CD8-positive, alpha-beta memory T cell (primary cell): ENCODE measurements at regions not wholly inside any gene's neighbourhood (a gene's known extent, or its start where the extent isn't known, plus 50 kb on each side); places are given as distances from the start of the nearest gene placed in this dataset.

Experiments
- CTCF ChIA-PET: fragments of 350-600 bp; sonication (Branson Sonifier 250); formaldehyde crosslinking; loops from one replicate; lab custom pipeline; 2021; ENCODE audit warnings: antibody characterized with exemption; lab: Charles Lee
- POLR2A ChIA-PET: fragments of 350-600 bp; sonication (Branson Sonifier 250); formaldehyde crosslinking; loops from one replicate; lab custom pipeline; 2021; ENCODE audit warnings: antibody characterized with exemption; lab: Charles Lee
- DNase-seq, 5 donors: peaks; one replicate each; pipeline versions ENCODE4 v3.0.0 to v3.0.0-alpha.2; 2020 to 2022; ENCODE audit warnings: mixed read lengths in 1 of 5
- H3K27ac ChIP-seq: one replicate; pipeline ENCODE4 v1.7.0; 2013; ENCODE audit warnings: low read depth, mild to moderate bottlenecking, low read length, moderate library complexity
- H3K27me3 ChIP-seq: 2 replicates; pipeline ENCODE4 v1.7.0; 2013; ENCODE audit warnings: low read length, mild to moderate bottlenecking; ENCODE audit not compliant: insufficient read depth, poor library complexity, severe bottlenecking
- H3K36me3 ChIP-seq: 2 replicates; pipeline ENCODE4 v1.7.0; 2013; ENCODE audit warnings: mild to moderate bottlenecking, low read length, moderate library complexity; ENCODE audit not compliant: insufficient read depth
- H3K4me1 ChIP-seq: 2 replicates; pipeline ENCODE4 v1.7.0; 2013; ENCODE audit warnings: mild to moderate bottlenecking, low read length, moderate library complexity; ENCODE audit not compliant: insufficient read depth
- H3K4me3 ChIP-seq: 2 replicates; pipeline ENCODE4 v1.7.0; 2013; ENCODE audit warnings: mild to moderate bottlenecking, low read length
- H3K9me3 ChIP-seq: 2 replicates; pipeline ENCODE4 v1.7.0; 2013; ENCODE audit warnings: mild to moderate bottlenecking, low read length
- H3K27ac Mint-ChIP-seq, 8 donors: one replicate each; pipeline ENCODE4 v1.8.0; 2020 to 2021; ENCODE audit warnings: mixed read lengths in 8 of 8, mild to moderate bottlenecking in 6 of 8, inconsistent platforms in 3 of 8, moderate library complexity in 3 of 8
- H3K27me3 Mint-ChIP-seq, 2 donors: one replicate each; pipeline ENCODE4 v1.8.0; 2020 to 2021; ENCODE audit warnings: mixed read lengths in 2 of 2, mild to moderate bottlenecking in 1 of 2, moderate library complexity in 1 of 2
- H3K36me3 Mint-ChIP-seq, 3 donors: one replicate each; pipeline ENCODE4 v1.8.0; 2020 to 2021; ENCODE audit warnings: mixed read lengths in 3 of 3, inconsistent platforms in 1 of 3, mild to moderate bottlenecking in 1 of 3
- H3K4me1 Mint-ChIP-seq, 3 donors: one replicate each; pipeline ENCODE4 v1.8.0; 2020 to 2021; ENCODE audit warnings: mixed read lengths in 3 of 3, inconsistent platforms in 1 of 3, mild to moderate bottlenecking in 1 of 3
- H3K4me3 Mint-ChIP-seq, 7 donors: one replicate each; pipeline ENCODE4 v1.8.0; 2020 to 2021; ENCODE audit warnings: mixed read lengths in 7 of 7, mild to moderate bottlenecking in 6 of 7, moderate library complexity in 4 of 7, inconsistent platforms in 2 of 7
- H3K9me3 Mint-ChIP-seq, 5 donors: one replicate each; pipeline ENCODE4 v1.8.0; 2020 to 2022; ENCODE audit warnings: mixed read lengths in 5 of 5, mild to moderate bottlenecking in 3 of 5, moderate library complexity in 2 of 5, inconsistent platforms in 1 of 5

DNA sequence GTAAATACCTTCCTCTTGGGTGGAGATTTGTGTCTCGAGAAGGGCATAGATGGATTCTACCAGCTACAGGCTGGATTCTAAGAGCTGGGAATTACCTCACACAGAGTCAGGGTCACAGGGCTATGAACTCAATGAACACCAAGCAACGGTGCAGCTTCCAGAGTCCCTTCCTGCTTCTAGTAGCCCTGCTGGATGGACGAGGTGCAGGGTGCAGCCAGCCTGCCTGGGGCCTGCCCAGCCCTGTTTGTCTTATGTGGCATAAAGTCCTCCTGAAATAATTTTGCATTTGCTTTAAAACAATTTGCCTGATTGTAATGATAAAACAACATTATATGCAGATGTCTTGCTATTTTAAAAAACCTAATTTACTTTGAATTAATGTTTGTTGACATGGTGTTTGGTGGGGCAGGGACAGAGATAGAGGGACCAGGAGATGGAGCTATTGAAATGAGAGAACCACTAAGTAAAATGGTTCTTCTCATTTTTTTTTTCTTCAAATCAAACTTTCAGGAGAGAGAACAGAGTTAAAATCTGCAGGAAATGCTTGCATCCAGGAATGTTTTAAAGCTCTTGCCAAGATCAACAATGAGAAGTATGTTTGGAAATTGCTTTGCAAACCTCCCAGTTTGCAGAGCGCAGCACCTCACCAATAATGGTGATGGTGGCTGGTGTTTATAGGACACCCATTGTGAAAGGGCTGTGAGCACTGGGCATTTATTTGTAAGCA lies 305.4 kb upstream of the PODXL start:
- H3K36me3 ChIP-seq = no peaks in the 10 kb centered on the region
- H3K4me1 ChIP-seq = no peaks in the 10 kb centered on the region
- Mint-ChIP-seq H3K4me1 (no peaks in the 10 kb centered on the region), H3K36me3 (no peaks in the 10 kb centered on the region), H3K4me3 (no peak overlapping the region), H3K27ac (peak overlapping the region in 1 of 8 donors; percentile 2), H3K27me3 (peaks cover 4 to 6% of the 10 kb centered on the region in 2 donors), H3K9me3 (no peaks in the 10 kb centered on the region)
- ChIA-PET CTCF (no interaction called here), POLR2A (no interaction called here)
- H3K27me3 ChIP-seq = no peaks in the 10 kb centered on the region
- H3K27ac ChIP-seq = no peak overlapping the region
- no peaks in the 10 kb centered on the region for H3K9me3 ChIP-seq
- no peak for DNase-seq
- H3K4me3 ChIP-seq = no peak overlapping the region

GRCh38 chr7:131859147-131859821 lies 302.9 kb upstream of the PODXL start:
- H3K9me3 ChIP-seq = no peaks in the 10 kb centered on the region
- Mint-ChIP-seq H3K27me3 (peaks cover 3 to 4% of the 10 kb centered on the region in 2 donors), H3K4me3 (no peak overlapping the region), H3K27ac (no peak overlapping the region), H3K4me1 (no peaks in the 10 kb centered on the region), H3K36me3 (no peaks in the 10 kb centered on the region), H3K9me3 (no peaks in the 10 kb centered on the region)
- no peak overlapping the region for H3K27ac ChIP-seq
- ChIA-PET CTCF (interaction anchor here (1.2 to 2.1 kb wide), 4 partner anchors 9 to 29 kb away, joined by 3 to 8 read pairs (median 4); no protein-coding TSS in a partner anchor), POLR2A (no interaction called here)
- peak in 3 of 5 donors; percentile 3 to 6 (median 6) for DNase-seq
- no peaks in the 10 kb centered on the region for H3K36me3 ChIP-seq
- no peaks in the 10 kb centered on the region for H3K27me3 ChIP-seq
- no peak overlapping the region for H3K4me3 ChIP-seq
- no peaks in the 10 kb centered on the region for H3K4me1 ChIP-seq

GRCh38 chr7:131858611-131859010 lies 302.2 kb upstream of the PODXL start:
- Mint-ChIP-seq H3K9me3 (no peaks in the 10 kb centered on the region), H3K36me3 (no peaks in the 10 kb centered on the region), H3K4me3 (no peak overlapping the region), H3K4me1 (no peaks in the 10 kb centered on the region), H3K27me3 (no peaks in the 10 kb centered on the region), H3K27ac (no peak overlapping the region)
- no peak for DNase-seq
- no peaks in the 10 kb centered on the region for H3K9me3 ChIP-seq
- H3K4me3 ChIP-seq = no peak overlapping the region
- no peak overlapping the region for H3K27ac ChIP-seq
- H3K4me1 ChIP-seq = no peaks in the 10 kb centered on the region
- no peaks in the 10 kb centered on the region for H3K27me3 ChIP-seq
- H3K36me3 ChIP-seq = no peaks in the 10 kb centered on the region
- ChIA-PET POLR2A (no interaction called here), CTCF (interaction anchor here (1.2 to 2.1 kb wide), 4 partner anchors 10 to 28 kb away, joined by 3 to 8 read pairs (median 4); no protein-coding TSS in a partner anchor)

DNA sequence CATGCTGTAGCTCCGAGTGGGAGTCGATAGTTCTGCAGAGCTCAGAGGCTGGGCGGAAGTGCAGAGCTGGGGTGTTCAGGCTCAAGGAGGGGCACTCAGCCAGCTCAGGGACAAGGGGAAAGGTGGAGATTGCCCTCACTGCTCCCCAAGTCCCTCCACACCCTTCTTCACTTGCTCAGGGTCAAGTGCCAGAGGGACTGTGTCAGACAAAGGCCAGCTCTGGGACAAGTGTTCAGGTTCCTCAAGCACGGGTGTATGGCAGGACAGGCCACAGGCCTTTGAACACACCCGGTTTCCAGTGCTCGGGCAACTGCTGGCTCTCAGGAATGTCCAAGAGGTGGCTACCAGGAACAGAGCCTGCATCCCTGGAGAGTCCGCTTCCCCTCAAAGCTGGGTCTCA lies 293.0 kb upstream of the PODXL start:
- H3K27me3 Mint-ChIP-seq = peaks cover 5 to 26% of the 10 kb centered on the region in 2 donors
- ChIA-PET CTCF (no interaction called here), POLR2A (no interaction called here)
- no peak overlapping the region for H3K4me3 ChIP-seq
- no peaks in the 10 kb centered on the region for H3K4me1 ChIP-seq
- no peak overlapping the region for H3K4me3 Mint-ChIP-seq
- no peak for DNase-seq
- no peaks in the 10 kb centered on the region for H3K9me3 ChIP-seq
- H3K27ac Mint-ChIP-seq = no peak overlapping the region
- H3K4me1 Mint-ChIP-seq = no peaks in the 10 kb centered on the region
- no peaks in the 10 kb centered on the region for H3K27me3 ChIP-seq
- peaks cover 0 to 3% (median 0%) of the 10 kb centered on the region in 5 donors for H3K9me3 Mint-ChIP-seq
- no peak overlapping the region for H3K27ac ChIP-seq
- no peaks in the 10 kb centered on the region for H3K36me3 ChIP-seq
- no peaks in the 10 kb centered on the region for H3K36me3 Mint-ChIP-seq

- H3K36me3 ChIP-seq = no peaks in the 10 kb centered on the region
- no peak for DNase-seq
- peaks cover 7 to 29% of the 10 kb centered on the region in 2 donors for H3K27me3 Mint-ChIP-seq
- H3K27ac Mint-ChIP-seq = no peak overlapping the region
- H3K4me1 Mint-ChIP-seq = no peaks in the 10 kb centered on the region
- no peaks in the 10 kb centered on the region for H3K4me1 ChIP-seq
- ChIA-PET POLR2A (no interaction called here), CTCF (no interaction called here)
- no peaks in the 10 kb centered on the region for H3K27me3 ChIP-seq
- H3K4me3 ChIP-seq = no peak overlapping the region
- H3K4me3 Mint-ChIP-seq = no peak overlapping the region
- H3K9me3 Mint-ChIP-seq = peaks cover 0 to 3% (median 0%) of the 10 kb centered on the region in 5 donors
- H3K27ac ChIP-seq = no peak overlapping the region
- H3K9me3 ChIP-seq = no peaks in the 10 kb centered on the region
- H3K36me3 Mint-ChIP-seq = no peaks in the 10 kb centered on the region
These were observed 291.6 kb upstream of the PODXL start for GRCh38 chr7:131848033-131848432.

DNA sequence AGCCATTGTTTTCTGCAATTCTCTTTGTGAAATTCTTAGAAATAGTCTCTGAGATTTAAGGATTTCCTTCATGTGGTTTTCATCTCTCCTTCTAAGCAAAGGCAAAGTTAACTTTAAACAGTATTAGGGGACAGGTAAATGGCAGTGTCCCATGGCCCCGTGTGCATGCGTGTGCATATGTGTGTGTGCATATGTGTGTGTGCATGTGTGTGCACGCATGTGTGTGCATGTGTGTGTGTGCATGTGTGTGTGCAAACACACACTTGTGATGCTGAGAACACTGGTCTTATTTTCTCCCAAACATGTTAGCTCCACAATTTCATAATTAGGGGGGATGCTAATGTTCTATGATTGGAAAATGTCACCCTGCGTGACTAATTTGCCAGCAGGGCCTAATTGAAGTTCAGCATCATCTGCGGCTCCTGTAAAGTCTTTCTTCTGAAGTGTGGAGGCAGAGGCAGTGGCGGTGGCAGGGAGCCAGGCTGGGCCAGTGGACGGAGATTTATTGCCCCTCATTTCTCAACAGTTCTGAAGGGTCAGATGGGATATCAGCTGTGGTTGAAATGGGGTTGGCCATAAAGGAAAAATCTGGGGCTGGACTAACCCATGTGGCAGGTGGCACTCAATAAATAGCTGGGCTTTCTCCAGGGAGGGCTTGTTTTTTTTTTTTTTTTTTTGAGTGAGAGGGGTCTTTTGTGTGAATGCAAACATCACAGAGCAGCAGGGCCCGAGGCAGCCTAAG lies 289.3 kb upstream of the PODXL start:
- Mint-ChIP-seq H3K27me3 (peaks cover 7 to 29% of the 10 kb centered on the region in 2 donors), H3K36me3 (no peaks in the 10 kb centered on the region)
- CTCF ChIA-PET = no interaction called here

GRCh38 chr7:131844369-131844768 lies 287.9 kb upstream of the PODXL start:
- Histone ChIP-seq H3K36me3 (no peaks in the 10 kb centered on the region), H3K4me1 (no peaks in the 10 kb centered on the region), H3K27me3 (no peaks in the 10 kb centered on the region), H3K4me3 (no peak overlapping the region), H3K27ac (no peak overlapping the region), H3K9me3 (no peaks in the 10 kb centered on the region)
- Mint-ChIP-seq H3K4me3 (no peak overlapping the region), H3K4me1 (no peaks in the 10 kb centered on the region), H3K9me3 (no peaks in the 10 kb centered on the region), H3K36me3 (no peaks in the 10 kb centered on the region), H3K27ac (no peak overlapping the region), H3K27me3 (peaks cover 7 to 29% of the 10 kb centered on the region in 2 donors)
- ChIA-PET POLR2A (no interaction called here), CTCF (interaction anchor here (2.0 kb wide), 1 partner anchor 15 kb away, joined by 6 read pairs; no protein-coding TSS in a partner anchor)
- DNase-seq = no peak

More for the DNA sequence above, 289.3 kb upstream of the PODXL start:
- Histone ChIP-seq H3K36me3 (no peaks in the 10 kb centered on the region), H3K4me3 (no peak overlapping the region), H3K4me1 (no peaks in the 10 kb centered on the region), H3K9me3 (no peaks in the 10 kb centered on the region), H3K27ac (no peak overlapping the region), H3K27me3 (no peaks in the 10 kb centered on the region)
- POLR2A ChIA-PET = no interaction called here
- Mint-ChIP-seq H3K9me3 (no peaks in the 10 kb centered on the region), H3K4me1 (no peaks in the 10 kb centered on the region), H3K27ac (no peak overlapping the region), H3K4me3 (no peak overlapping the region)
- no peak for DNase-seq

- Mint-ChIP-seq H3K4me1 (no peaks in the 10 kb centered on the region), H3K27me3 (peaks cover 7 to 27% of the 10 kb centered on the region in 2 donors), H3K9me3 (no peaks in the 10 kb centered on the region), H3K27ac (no peak overlapping the region), H3K36me3 (no peaks in the 10 kb centered on the region), H3K4me3 (no peak overlapping the region)
- Histone ChIP-seq H3K4me1 (no peaks in the 10 kb centered on the region), H3K36me3 (no peaks in the 10 kb centered on the region), H3K9me3 (no peaks in the 10 kb centered on the region), H3K27me3 (no peaks in the 10 kb centered on the region), H3K4me3 (no peak overlapping the region), H3K27ac (no peak overlapping the region)
- POLR2A ChIA-PET = no interaction called here
- CTCF ChIA-PET = interaction anchor here (2.0 kb wide), 1 partner anchor 15 kb away, joined by 6 read pairs; no protein-coding TSS in a partner anchor
- no peak for DNase-seq
These were observed 287.5 kb upstream of the PODXL start for GRCh38 chr7:131843898-131844331.
